WTC11 (cell line): ENCODE measurements at regions not wholly inside any gene's neighbourhood (a gene's known extent, or its start where the extent isn't known, plus 50 kb on each side); places are given as distances from the start of the nearest gene placed in this dataset.

Source experiments
- ATAC-seq: fragments of 200-7000 bp; cut with Tn5 transposase; 2 replicates; pipeline ENCODE4 v1.10.0; 2021; ENCODE audit warnings: mild to moderate bottlenecking, moderate library complexity
- CTCF ChIA-PET: fragments of 300-600 bp; sonication (Branson Sonifier 250); formaldehyde crosslinking; loops from one replicate; lab custom pipeline; 2021; ENCODE audit warnings: antibody characterized with exemption; lab: Charles Lee
- POLR2A ChIA-PET: fragments of 350-600 bp; sonication (Branson Sonifier 250); formaldehyde crosslinking; loops from one replicate; lab custom pipeline; 2021; ENCODE audit warnings: antibody characterized with exemption; lab: Charles Lee
- DNase-seq: peaks from one replicate; pipeline ENCODE4 v3.0.0; 2021; ENCODE audit warnings: low spot score
- H3K27ac Mint-ChIP-seq: 2 replicates; pipeline ENCODE4 v1.8.0; 2021; ENCODE audit warnings: mixed read lengths
- H3K27me3 Mint-ChIP-seq: 2 replicates; pipeline ENCODE4 v1.8.0; 2021; ENCODE audit warnings: low read depth, mild to moderate bottlenecking, moderate library complexity, mixed read lengths
- H3K36me3 Mint-ChIP-seq: 2 replicates; pipeline ENCODE4 v1.8.0; 2021; ENCODE audit warnings: mixed read lengths
- H3K4me1 Mint-ChIP-seq: 2 replicates; pipeline ENCODE4 v1.8.0; 2022; ENCODE audit warnings: mixed read lengths
- H3K4me3 Mint-ChIP-seq: 2 replicates; pipeline ENCODE4 v1.8.0; 2021; ENCODE audit warnings: mild to moderate bottlenecking, moderate library complexity, mixed read lengths
- H3K9me3 Mint-ChIP-seq: 2 replicates; pipeline ENCODE4 v1.8.0; 2021; ENCODE audit warnings: mixed read lengths
- CREB1 ChIP-seq: sonication (generic); formaldehyde crosslinking; IDR thresholded peaks from 2 replicates; pipeline ENCODE4 v1.8.0; 2023; ENCODE audit warnings: mild to moderate bottlenecking, missing genetic modification reagents
- FOXK1 ChIP-seq: sonication (generic); formaldehyde crosslinking; IDR thresholded peaks from 2 replicates; pipeline ENCODE4 v1.8.0; 2022; ENCODE audit warnings: mild to moderate bottlenecking, moderate library complexity, missing genetic modification reagents
- GABPB1 ChIP-seq: sonication (generic); formaldehyde crosslinking; IDR thresholded peaks from 2 replicates; pipeline ENCODE4 v1.8.1; 2023; ENCODE audit warnings: mild to moderate bottlenecking, missing genetic modification reagents
- HMGA2 ChIP-seq: fragments of 250-450 bp; sonication (Bioruptor Pico); IDR thresholded peaks from 2 replicates; pipeline ENCODE4 v1.4.0; 2021; ENCODE audit warnings: mild to moderate bottlenecking, moderate library complexity
- IRF2 ChIP-seq: sonication (generic); formaldehyde crosslinking; IDR thresholded peaks from 2 replicates; pipeline ENCODE4 v1.8.0; 2022; ENCODE audit warnings: low read depth, missing genetic modification reagents, borderline replicate concordance
- MXD4 ChIP-seq: fragments of 250-450 bp; sonication (Bioruptor Pico); IDR thresholded peaks from 2 replicates; pipeline ENCODE4 v1.8.0; 2021; ENCODE audit warnings: mild to moderate bottlenecking, moderate library complexity, borderline replicate concordance
- NR1H2 ChIP-seq: sonication (generic); formaldehyde crosslinking; IDR thresholded peaks from 2 replicates; pipeline ENCODE4 v1.9.0; 2021; ENCODE audit warnings: mild to moderate bottlenecking, moderate library complexity, missing genetic modification reagents
- RELA ChIP-seq: sonication (generic); formaldehyde crosslinking; IDR thresholded peaks from 2 replicates; pipeline ENCODE4 v1.8.1; 2022; ENCODE audit warnings: missing genetic modification reagents, mild to moderate bottlenecking, borderline replicate concordance
- TCF7 ChIP-seq: sonication (generic); formaldehyde crosslinking; IDR thresholded peaks from 2 replicates; pipeline ENCODE4 v1.8.0; 2022; ENCODE audit warnings: mild to moderate bottlenecking, low read depth, missing genetic modification reagents, moderate library complexity
- TEAD1 ChIP-seq: sonication (generic); formaldehyde crosslinking; IDR thresholded peaks from 2 replicates; pipeline ENCODE4 v1.8.0; 2022; ENCODE audit warnings: mild to moderate bottlenecking, missing genetic modification reagents
- TP53 ChIP-seq: sonication (generic); formaldehyde crosslinking; IDR thresholded peaks from 2 replicates; pipeline ENCODE4 v1.8.1; 2023; ENCODE audit warnings: mild to moderate bottlenecking, missing genetic modification reagents
- ZNF121 ChIP-seq: sonication (generic); formaldehyde crosslinking; IDR thresholded peaks from 2 replicates; pipeline ENCODE4 v1.8.0; 2023; ENCODE audit warnings: missing genetic modification reagents
- ZNF263 ChIP-seq: sonication (generic); formaldehyde crosslinking; IDR thresholded peaks from 2 replicates; pipeline ENCODE4 v1.8.1; 2022; ENCODE audit warnings: low read depth, mild to moderate bottlenecking, moderate library complexity, missing genetic modification reagents
- ZNF425 ChIP-seq: fragments of 250-450 bp; sonication (Bioruptor Pico); conservative IDR thresholded peaks from 2 replicates; pipeline ENCODE4 v1.9.0; 2021; ENCODE audit warnings: mild to moderate bottlenecking
- ZNF512 ChIP-seq: sonication (generic); formaldehyde crosslinking; IDR thresholded peaks from 2 replicates; pipeline ENCODE4 v1.8.1; 2022; ENCODE audit warnings: missing genetic modification reagents, borderline replicate concordance
- TF ChIP-seq, protein P1 (sequence below): fragments of 250-450 bp; sonication (Bioruptor Pico); IDR thresholded peaks from 2 replicates; pipeline ENCODE4 v1.9.0; 2021; ENCODE audit warnings: moderate library complexity, mild to moderate bottlenecking, inconsistent platforms, borderline replicate concordance
- TF ChIP-seq, protein P2 (sequence below): sonication (generic); formaldehyde crosslinking; IDR thresholded peaks from 2 replicates; pipeline ENCODE4 v1.8.1; 2023; ENCODE audit warnings: mild to moderate bottlenecking, missing genetic modification reagents, moderate library complexity
- TF ChIP-seq, protein P3 (sequence below): sonication (generic); formaldehyde crosslinking; IDR thresholded peaks from 2 replicates; pipeline ENCODE4 v1.8.0; 2022; ENCODE audit warnings: mild to moderate bottlenecking, missing genetic modification reagents
- TF ChIP-seq, protein P4 (sequence below): sonication (generic); formaldehyde crosslinking; IDR thresholded peaks from 2 replicates; pipeline ENCODE4 v1.8.0; 2023; ENCODE audit warnings: mild to moderate bottlenecking, missing genetic modification reagents
- TF ChIP-seq, protein P5 (sequence below): sonication (generic); formaldehyde crosslinking; IDR thresholded peaks from 2 replicates; pipeline ENCODE4 v1.8.1; 2022; ENCODE audit warnings: low read depth, missing genetic modification reagents, borderline replicate concordance

- Mint-ChIP-seq H3K36me3 (no peaks in the 10 kb centered on the region), H3K27ac (no peak overlapping the region), H3K4me1 (no peaks in the 10 kb centered on the region), H3K27me3 (no peaks in the 10 kb centered on the region), H3K4me3 (no peak overlapping the region), H3K9me3 (peaks cover 5% of the 10 kb centered on the region)
- ChIA-PET POLR2A (interaction anchor here (0.6 kb wide), 1 partner anchor 285 kb away, joined by 3 read pairs; no protein-coding TSS in a partner anchor), CTCF (no interaction called here)
- DNase-seq (no peak), ATAC-seq (no peak)
- TF ChIP-seq IRF2 = no peak
Observed at GRCh38 chr14:62364800-62365280, 602.6 kb downstream of the SNAPC1 start.

DNA sequence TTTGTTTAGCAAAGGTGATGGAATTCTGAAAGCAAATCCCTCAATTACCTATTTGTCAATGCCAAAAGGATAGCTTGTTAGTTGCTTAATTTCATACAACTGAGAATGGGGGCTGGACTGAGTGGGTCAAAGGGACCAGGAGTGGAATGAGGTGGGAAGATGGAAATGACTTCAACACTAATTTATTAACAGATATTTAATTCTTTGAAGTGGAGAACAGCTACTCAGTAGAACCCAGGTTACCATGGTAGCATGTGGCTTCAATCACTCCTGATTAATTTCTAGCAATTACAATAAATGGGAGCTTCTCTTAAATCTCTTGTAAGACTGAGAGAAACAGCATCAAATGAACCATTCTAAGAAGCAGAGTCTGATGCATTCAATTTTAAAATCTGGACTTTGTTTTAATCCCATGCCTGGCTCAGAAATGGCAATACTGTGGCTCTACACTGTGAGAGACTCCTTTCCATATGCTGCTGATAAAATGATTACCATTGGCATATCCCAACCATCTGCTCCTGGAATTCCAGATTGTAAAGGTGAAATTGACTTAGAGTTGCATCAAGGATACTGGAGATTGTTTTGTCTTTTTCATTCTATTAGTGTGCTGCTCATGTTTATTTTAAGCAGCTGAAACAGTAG is 607.8 kb downstream of the SNAPC1 start:
- Mint-ChIP-seq H3K4me3 (no peak overlapping the region), H3K27ac (no peak overlapping the region)
- no peak for DNase-seq
- no peak for TF ChIP-seq CREB1 (CRISPR knock-in tag)
- TF ChIP-seq TP53 (CRISPR knock-in tag) = no peak
- no peak for TF ChIP-seq ZNF263
- no peak for TF ChIP-seq TCF7
- TF ChIP-seq NR1H2 = no peak
- no peak for TF ChIP-seq ZNF121 (CRISPR knock-in tag)
- no peak for TF ChIP-seq RELA (CRISPR knock-in tag)
- TF ChIP-seq, protein P1, sequence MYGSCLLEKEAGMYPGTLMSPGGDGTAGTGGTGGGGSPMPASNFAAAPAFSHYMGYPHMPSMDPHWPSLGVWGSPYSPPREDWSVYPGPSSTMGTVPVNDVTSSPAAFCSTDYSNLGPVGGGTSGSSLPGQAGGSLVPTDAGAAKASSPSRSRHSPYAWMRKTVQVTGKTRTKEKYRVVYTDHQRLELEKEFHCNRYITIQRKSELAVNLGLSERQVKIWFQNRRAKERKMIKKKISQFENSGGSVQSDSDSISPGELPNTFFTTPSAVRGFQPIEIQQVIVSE (CRISPR knock-in tag) = no peak
- no peak for TF ChIP-seq MXD4
- TF ChIP-seq, all 79 proteins: peak for 0
- no peaks in the 10 kb centered on the region for H3K9me3 Mint-ChIP-seq
- no peaks in the 10 kb centered on the region for H3K4me1 Mint-ChIP-seq
- ATAC-seq = no peak
- ChIA-PET CTCF (no interaction called here), POLR2A (no interaction called here)
- H3K27me3 Mint-ChIP-seq = no peaks in the 10 kb centered on the region
- no peaks in the 10 kb centered on the region for H3K36me3 Mint-ChIP-seq

DNA sequence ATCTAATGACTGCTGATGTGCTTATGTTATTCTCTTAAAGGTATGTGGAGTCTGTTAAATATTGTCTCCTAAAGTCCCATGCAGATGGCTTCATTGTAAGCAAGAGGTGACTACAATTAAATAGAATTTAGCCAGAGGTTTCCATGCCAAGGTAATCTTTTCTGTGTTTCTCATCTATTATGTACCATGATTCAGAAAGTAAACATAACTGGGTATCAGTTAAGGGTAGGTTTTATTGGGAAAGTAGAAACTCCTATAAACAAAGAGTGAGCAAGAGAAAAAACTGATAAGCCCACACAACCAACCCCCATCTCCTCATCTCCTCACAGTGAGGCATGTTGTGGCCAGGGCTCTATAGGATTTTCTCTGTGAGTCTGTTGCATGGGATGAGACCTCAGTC is 611.7 kb downstream of the SNAPC1 start:
- ATAC-seq (no peak), DNase-seq (no peak)
- Mint-ChIP-seq H3K9me3 (no peaks in the 10 kb centered on the region), H3K27ac (no peak overlapping the region), H3K4me3 (no peak overlapping the region), H3K4me1 (no peaks in the 10 kb centered on the region), H3K36me3 (no peaks in the 10 kb centered on the region), H3K27me3 (no peaks in the 10 kb centered on the region)
- TF ChIP-seq, protein P1 (CRISPR knock-in tag) = no peak
- TF ChIP-seq TEAD1 (CRISPR knock-in tag) (no peak), HMGA2 (CRISPR knock-in tag) (no peak), GABPB1 (no peak), ZNF425 (CRISPR knock-in tag) (no peak), FOXK1 (CRISPR knock-in tag) (no peak), ZNF512 (no peak)
- TF ChIP-seq, protein P2, sequence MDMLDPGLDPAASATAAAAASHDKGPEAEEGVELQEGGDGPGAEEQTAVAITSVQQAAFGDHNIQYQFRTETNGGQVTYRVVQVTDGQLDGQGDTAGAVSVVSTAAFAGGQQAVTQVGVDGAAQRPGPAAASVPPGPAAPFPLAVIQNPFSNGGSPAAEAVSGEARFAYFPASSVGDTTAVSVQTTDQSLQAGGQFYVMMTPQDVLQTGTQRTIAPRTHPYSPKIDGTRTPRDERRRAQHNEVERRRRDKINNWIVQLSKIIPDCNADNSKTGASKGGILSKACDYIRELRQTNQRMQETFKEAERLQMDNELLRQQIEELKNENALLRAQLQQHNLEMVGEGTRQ (CRISPR knock-in tag) = no peak
- TF ChIP-seq, protein P3, sequence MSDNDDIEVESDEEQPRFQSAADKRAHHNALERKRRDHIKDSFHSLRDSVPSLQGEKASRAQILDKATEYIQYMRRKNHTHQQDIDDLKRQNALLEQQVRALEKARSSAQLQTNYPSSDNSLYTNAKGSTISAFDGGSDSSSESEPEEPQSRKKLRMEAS (CRISPR knock-in tag) = no peak
- TF ChIP-seq, protein P4, sequence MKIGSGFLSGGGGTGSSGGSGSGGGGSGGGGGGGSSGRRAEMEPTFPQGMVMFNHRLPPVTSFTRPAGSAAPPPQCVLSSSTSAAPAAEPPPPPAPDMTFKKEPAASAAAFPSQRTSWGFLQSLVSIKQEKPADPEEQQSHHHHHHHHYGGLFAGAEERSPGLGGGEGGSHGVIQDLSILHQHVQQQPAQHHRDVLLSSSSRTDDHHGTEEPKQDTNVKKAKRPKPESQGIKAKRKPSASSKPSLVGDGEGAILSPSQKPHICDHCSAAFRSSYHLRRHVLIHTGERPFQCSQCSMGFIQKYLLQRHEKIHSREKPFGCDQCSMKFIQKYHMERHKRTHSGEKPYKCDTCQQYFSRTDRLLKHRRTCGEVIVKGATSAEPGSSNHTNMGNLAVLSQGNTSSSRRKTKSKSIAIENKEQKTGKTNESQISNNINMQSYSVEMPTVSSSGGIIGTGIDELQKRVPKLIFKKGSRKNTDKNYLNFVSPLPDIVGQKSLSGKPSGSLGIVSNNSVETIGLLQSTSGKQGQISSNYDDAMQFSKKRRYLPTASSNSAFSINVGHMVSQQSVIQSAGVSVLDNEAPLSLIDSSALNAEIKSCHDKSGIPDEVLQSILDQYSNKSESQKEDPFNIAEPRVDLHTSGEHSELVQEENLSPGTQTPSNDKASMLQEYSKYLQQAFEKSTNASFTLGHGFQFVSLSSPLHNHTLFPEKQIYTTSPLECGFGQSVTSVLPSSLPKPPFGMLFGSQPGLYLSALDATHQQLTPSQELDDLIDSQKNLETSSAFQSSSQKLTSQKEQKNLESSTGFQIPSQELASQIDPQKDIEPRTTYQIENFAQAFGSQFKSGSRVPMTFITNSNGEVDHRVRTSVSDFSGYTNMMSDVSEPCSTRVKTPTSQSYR (CRISPR knock-in tag) = no peak
- TF ChIP-seq, protein P5, sequence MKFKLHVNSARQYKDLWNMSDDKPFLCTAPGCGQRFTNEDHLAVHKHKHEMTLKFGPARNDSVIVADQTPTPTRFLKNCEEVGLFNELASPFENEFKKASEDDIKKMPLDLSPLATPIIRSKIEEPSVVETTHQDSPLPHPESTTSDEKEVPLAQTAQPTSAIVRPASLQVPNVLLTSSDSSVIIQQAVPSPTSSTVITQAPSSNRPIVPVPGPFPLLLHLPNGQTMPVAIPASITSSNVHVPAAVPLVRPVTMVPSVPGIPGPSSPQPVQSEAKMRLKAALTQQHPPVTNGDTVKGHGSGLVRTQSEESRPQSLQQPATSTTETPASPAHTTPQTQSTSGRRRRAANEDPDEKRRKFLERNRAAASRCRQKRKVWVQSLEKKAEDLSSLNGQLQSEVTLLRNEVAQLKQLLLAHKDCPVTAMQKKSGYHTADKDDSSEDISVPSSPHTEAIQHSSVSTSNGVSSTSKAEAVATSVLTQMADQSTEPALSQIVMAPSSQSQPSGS (CRISPR knock-in tag) = no peak
- ChIA-PET CTCF (no interaction called here), POLR2A (no interaction called here)
